SHP77 treated with DMSO at 0.1 percent for 48 hours (cell line): ENCODE measurements at regions not wholly inside any gene's neighbourhood (a gene's known extent, or its start where the extent isn't known, plus 50 kb on each side); places are given as distances from the start of the nearest gene placed in this dataset.
"Not testable (repeated sequence)": the region's sequence is repeated elsewhere in the genome, so short reads cannot be mapped to it uniquely, and the experiment has no call there.

Source experiments
- DNase-seq: peaks from one replicate; lab custom pipeline; 2025; lab: John Stamatoyannopoulos, UW

DNA sequence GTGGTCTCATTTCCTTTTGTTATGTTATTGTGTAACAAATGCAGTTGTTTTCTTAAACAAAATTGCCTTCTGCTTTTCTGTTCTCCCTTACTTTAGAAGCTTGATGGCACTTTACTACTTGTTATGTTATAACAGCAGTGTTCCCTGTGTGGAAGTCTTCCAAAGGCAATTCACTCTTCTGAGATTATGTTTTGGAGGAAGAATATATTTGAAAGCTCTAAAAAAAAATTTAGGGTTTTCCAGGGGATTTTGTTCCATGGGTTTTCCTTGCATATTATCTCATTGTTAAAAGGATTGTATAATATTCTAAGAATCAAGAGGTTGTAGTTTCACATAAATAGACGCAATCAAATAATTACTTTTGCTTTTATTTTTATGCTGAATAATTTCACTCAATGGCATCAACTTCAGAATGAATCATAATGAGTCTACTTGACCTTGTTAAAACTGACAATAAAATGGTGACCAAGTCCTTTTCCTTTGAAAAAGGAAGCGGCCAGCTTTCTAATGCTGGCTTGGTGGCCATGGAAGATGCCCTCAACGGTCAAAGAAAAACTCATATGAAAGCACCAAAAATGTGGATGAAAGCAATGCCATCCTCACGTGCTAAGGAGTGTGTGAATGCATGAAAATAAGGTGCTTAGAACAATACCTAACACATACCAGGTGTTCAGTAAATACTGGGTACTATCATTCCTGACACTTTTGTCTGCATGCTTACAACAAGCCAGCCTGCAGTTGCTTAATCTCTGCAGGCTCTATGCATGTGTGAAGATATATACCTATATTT lies 92.4 kb upstream of the KLF6 start:
- DNase-seq = no peak

DNA sequence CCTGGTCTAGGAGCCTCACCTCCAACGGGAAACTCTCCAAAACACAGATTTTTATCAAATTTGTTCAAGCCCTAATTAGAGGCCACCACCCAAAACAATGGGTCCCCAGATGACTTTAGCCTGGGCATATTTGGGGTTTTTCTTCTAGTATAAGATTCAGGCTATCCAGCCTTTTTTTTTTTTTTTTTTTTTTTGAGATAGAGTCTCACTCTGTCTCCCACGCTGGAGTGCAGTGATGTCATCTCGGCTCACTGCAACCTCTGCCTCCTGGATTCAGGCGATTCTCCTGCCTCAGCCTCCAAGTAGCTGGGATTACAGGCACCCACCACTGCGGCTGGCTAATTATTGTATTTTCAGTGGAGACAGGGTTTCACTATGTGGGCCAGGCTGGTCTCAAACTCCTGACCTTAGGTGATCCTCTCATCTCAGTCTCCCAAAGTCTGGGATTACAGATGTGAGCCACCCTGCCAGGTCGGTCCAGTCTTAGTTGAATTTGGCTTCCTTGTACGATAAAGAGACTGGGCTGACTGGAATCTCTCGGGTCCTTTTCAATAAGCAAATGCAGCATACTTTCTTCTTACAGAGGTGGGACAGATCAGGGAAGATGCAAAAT lies 91.4 kb upstream of the KLF6 start:
- DNase-seq = no peak

DNA sequence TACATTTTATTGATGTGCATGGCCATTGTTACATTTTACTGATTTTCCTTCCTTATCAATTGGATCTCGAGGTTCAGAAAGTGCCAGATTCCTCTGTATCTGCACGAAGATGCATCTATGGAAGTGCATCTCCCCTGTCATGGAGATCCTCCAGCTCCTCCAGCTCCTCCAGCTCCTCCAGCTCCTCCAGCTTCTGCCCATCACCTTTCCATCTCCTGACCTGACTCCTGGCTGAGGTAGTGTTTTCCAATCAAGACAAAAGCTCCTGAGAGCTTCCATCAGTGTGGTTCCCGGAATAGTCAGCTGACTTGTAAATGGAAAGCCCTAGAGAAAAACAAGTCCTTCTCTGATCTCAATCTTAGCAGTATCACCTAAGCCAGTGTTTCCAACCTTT lies 90.8 kb upstream of the KLF6 start:
- no peak for DNase-seq

DNA sequence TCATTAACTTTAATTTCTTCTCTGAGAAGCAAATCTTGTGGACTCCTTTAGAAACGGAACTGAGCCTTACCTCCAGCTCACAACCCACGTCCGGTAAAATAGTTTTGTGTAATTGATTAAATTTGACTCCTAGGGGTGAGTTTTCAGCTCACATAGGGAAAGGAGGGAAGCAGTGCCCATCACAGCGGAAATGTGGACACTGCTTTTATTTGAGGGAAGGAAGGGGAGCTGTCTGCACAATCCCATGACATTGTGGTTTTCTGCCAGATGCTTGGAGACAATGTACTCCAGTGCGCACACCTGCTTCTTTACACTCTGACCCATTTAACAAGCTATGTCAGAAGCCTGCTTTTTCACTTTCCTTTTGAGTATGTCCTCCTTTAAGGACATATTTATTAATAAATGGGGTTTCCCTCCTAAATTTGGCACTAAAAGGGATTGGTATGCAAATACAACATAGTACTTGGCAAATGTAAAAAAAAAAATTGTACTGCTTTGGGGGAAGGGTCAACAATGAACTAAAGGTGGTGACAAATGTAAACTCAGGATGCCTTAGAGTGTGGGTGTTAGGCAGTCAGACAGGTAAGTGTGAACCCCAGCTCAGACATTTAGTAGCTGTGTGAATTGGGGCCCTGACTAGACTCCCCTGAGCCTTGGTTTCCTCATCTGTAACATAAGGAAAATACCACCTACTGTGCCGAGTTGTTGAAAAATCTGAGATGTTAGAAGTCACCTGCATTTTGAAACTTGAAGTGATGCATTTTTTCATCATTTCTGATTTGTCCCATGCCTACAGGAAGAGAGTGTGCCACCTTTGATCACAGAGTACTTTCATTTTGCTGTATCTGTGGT lies 90.2 kb upstream of the KLF6 start:
- DNase-seq = no peak

DNA sequence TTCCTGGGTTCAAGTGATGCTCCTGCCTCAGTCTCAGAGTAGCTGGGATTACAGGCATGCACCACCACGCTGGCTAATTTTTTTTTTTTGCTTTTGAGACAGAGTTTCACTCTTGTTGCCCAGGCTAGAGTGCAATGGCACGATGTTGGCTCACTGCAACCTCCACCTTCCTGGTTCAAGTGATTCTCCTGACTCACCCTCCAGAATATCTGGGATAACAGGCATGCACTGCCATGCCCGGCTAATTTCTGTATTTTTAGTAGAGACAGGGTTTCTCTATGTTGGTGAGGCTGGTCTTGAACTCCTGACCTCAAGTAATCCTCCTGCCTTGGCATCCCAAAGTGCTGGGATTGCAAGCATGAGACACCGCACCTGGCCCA lies 89.6 kb upstream of the KLF6 start:
- not testable (repeated sequence) for DNase-seq

DNA sequence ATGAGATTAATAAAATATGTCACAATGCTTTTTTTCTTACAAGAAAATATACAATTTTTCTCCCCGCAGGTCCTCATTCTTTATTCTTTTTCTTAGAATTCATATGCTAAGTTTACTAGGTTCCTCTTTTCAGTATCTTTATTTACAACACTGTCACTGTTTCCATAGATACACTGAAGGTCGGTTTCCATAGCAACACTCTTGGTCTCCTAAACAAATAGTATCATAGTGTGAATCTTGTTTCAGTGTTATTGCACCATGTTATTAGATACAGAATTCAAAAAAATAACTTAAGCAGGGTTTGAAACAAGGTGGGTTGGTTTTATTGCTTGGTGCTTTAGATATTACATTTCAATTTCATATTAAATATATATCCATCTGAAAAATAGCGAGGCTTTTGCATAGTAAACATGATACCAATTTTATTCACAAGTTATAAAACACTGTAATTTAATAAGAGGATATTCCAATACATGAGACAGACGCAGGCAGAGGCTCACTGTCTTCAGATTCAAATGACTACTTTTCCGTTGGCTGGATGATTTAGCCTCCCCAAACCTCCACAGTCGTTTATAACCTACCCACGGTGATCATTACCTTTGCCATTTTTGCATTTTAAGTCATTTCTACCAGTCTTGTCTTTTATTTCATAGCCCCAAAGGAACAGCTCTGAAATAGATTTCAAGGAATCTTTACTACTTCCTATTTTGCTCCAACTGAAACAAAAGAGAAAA lies 88.9 kb upstream of the KLF6 start:
- no peak for DNase-seq

DNA sequence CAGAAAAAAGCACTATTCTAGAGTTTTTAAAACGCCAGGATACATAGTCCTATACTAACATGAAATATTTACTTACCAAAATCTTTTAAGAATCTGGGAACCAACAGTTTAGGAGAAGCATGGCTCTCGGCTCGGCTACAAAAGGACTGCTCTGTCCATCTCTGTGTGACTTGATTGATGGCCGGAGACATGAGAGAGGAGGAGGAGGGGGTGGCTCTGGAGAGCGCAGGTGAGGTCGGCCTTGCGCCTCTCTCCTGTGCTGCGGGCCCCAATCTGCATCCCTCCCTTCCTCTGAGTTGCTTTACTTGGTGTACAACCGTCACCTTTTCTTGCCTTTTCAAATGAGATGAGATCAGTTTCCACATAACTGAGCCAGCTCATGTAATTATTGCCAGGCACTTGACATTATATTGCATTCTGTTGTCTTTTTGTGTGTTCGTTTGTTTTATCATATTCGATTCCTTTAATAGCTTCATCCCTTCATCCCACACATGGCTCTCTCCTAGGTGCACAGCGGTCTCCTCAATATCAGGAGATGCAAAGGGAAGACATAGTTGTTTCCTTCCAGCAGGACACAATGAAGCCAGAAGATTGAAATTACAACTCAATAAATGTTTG lies 87.8 kb upstream of the KLF6 start:
- no peak for DNase-seq

DNA sequence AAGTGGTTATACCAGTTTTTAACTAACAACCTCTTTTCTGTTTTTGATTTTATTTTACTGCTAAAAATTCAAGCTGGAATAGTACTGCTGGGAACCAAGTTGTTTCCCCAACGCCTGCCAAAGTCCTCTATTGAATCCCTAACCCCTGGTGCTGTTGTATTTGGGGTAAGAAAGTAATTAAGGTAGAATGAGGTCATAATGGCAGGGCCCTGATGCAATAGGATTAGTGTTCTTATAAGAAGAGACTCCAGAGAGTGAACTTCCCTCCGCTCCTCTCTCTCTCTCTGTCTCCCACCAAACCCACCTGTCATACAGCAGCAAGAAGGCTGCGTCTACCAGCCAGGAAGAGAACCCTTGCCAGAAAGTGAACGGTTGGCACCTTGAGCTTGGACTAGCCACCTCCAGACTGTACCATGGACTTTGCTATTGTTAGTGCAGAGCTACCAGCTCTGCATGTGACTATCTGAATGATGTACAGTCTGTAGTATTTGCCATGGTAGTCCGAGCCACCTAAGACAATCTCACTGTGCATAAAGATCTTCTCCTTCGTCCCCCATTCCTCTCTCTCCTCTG lies 86.5 kb upstream of the KLF6 start:
- no peak for DNase-seq

DNA sequence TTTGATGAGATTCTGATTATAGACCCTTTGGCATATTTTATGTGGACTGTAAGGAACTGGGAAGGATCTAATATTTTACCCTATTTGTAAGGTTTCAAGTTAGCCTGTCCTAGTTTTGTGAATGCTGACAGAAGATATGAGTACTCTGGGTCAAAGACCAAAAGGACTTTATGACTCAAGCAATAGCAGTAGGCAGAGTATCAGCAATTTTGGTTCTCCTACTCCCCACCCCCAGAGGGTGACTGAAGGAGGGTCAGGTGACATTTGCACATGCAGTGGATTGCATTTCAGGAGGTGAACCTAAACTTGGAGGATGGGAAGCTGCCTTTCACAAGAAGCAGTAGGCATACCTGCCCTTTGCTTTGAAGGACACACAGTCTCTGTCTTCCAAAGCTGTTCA lies 84.0 kb upstream of the KLF6 start:
- no peak for DNase-seq

DNA sequence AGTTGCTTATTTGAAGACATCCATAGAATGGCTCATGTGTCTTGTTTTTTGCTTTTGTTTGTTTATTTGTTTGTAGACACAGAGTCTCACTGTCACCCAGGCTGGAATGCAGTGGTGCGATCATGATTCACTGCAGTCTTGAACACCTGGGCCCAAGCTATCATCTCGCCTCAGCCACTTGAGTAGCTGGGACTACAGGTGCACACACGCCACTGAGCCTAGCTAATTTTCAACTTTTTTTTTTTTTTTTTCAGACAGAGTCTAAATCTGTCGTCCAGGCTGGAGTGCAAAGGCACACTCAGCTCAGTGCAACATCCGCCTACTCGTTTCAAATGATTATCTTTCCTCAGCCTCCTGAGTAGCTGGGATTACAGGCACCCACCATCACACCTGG lies 83.3 kb upstream of the KLF6 start:
- no peak for DNase-seq

DNA sequence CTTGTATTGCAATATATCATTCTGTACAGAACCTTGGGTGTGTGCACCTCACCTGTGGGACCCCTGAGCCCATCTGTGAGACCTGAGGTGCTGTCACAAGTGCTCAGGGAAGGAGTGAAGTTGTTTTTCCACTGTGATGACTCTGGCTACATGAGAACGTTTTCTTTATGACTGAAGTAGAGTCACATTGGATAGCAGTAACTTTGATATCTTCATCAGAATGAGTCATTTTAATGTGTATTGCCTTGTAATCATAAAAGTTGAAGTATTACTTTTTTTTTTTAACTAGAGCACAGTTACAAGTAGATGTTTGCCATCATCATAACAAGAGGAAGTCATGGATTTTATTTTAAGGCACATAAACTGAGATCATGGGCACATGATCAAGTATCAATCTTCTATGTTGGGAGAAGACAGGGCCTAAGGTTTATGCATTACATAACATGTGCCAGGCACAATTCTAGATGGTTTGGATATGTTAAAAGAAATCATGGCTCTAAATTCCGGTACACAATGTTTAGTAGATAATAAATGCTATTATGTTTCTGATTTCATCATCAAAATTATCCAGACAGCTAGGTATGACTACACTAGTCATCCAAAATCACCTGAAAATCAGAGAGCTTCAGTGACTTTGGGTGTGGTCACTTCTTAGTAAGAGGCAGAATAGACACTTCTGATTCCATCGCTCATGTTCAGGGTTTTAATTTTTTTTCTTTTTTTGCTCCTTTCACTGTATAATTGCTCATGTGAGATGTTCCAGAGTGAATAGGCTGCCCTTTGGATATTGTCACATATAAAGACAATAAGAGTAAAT lies 82.7 kb upstream of the KLF6 start:
- no peak for DNase-seq

DNA sequence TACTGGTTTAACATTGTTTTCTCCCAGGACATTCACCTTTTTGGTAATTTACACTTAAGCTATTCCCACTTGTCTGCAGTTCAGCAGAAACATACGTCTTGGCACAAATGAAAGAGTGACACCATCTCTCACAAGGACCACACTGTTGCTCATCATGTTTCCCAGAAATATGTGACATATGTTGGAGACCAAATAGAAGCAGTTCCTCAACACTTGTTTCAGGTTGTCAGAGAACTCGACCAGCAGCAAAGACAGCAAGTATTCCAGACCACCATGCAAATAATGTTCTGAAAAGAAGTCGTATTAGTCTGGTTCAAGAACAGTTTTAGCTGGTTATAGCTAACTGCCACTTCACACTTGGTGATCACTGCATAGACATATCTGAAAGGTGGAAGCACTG lies 81.3 kb upstream of the KLF6 start:
- no peak for DNase-seq

DNA sequence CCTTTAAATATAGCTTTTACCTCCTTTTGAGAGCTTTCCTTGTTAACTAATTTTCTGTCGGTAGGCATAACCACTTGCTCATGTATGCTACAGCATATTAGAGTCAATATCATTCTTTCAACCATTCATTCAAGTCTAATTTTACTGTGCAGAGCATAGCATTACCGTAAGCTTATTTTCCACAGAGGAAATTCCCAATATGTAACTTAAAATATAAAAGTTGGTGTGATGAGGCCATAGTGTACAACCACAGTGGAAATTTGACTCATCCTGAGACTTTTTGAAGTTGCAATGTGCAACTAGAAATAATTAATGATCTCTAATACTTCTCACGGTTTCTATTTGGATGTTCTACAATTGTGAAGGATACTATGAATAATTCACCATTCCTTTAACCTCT lies 80.6 kb upstream of the KLF6 start:
- no peak for DNase-seq

DNA sequence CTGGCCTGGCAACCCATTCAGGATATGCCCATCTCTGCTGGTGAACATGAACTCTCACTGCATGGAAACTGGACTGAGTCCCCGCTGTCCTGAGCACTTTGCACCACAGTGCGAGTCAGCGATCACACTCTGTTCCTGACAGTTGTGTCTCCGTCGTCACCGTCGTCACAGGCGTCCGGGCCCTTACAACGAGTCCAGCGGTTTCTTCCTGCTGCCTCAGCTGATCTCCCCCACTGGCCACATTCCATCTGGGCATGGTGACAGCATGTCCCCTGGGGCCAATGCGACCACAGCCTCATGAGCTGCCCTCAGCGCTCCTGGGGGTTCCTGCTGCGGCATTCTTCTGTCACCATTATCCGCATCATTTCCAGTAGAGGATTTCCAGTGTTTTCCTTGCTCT lies 76.8 kb upstream of the KLF6 start:
- DNase-seq = no peak

DNA sequence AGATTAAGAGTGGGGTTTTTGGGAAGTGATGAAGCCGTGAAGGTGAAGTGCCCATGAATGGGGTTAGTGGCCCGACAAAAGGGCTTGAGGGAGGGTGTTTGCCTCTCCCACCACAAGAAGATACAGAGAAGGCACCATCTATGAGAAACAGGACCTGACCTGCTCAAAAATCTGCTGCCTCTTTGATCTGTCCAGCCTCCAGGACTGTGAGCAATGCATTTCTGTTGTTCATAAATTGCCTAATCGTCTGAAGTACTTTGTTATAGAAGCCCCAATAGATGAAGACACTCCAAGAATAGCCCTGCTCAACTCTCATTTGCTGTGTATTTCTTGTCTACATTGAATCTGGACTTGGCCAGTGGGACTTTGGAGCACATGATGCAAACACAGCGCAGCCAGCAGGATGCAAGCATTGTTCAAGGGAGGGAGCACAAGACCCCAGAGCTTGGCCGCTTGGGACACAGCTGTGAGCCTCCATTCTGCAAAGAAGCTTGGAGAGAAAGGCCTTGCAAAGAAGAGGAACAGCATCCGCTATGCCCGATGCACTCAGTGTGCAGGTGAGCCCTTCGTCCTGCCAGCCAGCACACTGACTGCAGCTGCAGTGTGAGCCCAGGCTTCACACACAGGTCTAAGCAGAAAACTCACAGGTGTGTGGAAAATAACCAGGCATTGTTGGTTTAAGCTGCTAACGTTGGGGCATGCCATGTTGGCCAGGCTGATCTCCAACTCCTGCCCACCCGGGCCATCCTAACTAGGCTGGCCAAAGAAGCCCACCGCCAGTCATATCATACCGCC lies 73.2 kb upstream of the KLF6 start:
- no peak for DNase-seq

DNA sequence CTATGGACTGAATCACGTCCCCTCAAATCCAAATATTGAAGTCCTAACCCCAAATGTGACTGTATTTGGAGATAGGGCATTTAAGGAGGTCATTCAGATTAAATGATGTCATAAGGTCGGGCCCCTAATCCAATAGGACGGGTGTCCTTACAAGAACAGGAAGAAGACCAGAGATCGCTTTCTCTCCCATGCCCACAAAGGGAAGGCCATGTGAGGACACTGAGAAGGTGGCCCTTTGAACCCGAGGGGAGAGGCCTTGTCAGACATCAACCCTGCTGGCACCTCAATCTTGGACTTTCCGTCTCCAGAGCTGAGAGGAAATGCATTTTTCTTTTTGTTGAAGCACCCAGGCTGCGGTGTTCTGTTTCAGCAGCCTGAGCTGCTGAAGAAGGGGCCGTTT lies 72.3 kb upstream of the KLF6 start:
- no peak for DNase-seq

DNA sequence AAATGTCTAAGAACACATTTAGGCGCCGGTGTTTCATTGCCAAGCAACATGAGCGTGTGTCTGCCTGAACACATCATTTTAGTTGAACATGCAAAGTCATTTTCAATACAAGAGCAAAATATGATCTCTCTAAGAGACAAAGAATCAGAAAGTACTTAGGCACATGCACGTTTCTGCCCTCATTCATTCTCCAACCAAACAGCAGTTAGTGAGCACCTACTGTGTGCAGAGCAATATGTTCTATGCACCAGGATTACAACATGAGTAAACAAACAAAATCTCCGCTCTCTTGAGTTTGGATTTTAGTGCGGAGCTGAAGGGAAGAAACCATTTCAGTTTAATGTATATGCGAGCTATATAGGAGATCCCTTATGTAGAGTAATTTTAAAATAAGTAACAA lies 71.6 kb upstream of the KLF6 start:
- DNase-seq = no peak

DNA sequence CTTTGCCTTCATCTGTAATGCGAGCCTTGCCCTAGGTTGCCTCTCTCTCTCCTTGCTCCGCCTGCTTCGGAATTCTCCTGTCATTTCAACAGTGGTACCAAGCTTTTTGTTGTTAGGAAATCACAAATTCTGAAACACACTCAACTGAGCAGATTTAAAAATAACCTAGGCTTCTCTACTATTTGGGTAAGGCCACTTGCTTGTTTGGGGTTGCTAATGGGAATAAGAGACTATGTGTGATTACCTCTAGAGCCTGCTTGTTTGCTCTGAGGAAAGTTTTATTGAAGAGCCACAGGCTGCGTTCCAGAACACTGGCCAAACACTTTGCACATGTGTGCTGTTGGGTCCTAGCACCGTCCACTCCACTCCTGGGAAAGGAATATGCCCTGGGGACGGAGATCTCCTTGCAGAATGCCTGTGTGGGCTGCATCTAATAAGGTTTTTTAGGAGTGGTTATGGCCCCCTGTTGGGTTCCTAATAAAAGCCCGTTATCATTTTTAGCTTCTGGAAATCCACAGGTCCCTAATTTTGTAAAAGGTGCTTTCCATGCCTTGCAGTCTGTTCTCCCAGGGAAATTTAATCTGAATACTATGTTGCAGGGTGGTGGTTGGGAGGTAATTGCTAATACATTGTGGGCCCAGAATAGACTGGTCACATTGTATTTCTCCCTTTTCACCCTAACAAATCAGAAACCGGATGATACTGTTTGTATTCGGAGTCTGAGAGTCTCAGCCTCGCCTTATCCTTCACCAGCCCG lies 68.7 kb upstream of the KLF6 start:
- no peak for DNase-seq

DNA sequence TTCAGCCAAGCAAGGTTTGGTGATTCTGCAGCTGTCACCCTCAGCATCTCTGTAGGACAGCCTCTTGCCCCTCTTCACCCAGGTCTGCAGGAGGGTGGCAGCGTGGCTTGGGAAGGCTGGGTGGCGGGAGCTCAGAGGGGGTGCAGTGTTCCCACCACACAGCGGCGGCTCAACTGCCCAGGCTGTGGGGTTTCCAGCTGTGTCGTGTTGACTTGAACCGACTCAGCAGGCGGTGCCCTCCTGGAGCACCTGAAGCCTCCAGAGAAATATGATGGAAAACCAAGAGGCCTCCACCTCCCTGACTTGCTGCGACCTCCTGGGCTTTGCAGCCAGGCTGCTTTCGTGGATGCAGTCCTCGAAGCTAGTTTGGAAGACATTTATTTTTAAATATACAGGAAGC lies 68.0 kb upstream of the KLF6 start:
- no peak for DNase-seq
